LNCaP clone FGC (cell line): ENCODE measurements at regions not wholly inside any gene's neighbourhood (a gene's known extent, or its start where the extent isn't known, plus 50 kb on each side); places are given as distances from the start of the nearest gene placed in this dataset.

Experiments
- DNase-seq: peaks from one replicate; pipeline ENCODE4 v3.0.0-alpha.2; 2011; ENCODE audit warnings: low read depth
- H3K4me3 ChIP-seq: 2 replicates; pipeline ENCODE4 v1.5.1; 2011; ENCODE audit warnings: mild to moderate bottlenecking, low read depth, low read length, control low read depth
- CTCF ChIP-seq: IDR thresholded peaks from 2 replicates; pipeline ENCODE4 v1.5.1; 2012; ENCODE audit warnings: mild to moderate bottlenecking; ENCODE audit not compliant: control insufficient read depth, insufficient read depth; ENCODE audit errors: extremely low read depth

GRCh38 chr6:110529355-110529754, 52.9 kb upstream of the SLC22A16 start:
- DNase-seq, result no peak
- no peak overlapping the region for H3K4me3 ChIP-seq
- TF ChIP-seq CTCF, result no peak

GRCh38 chr6:110528930-110529325, 52.5 kb upstream of the SLC22A16 start:
- H3K4me3 ChIP-seq, result no peak overlapping the region
- DNase-seq, result no peak
- no peak for TF ChIP-seq CTCF

- H3K4me3 ChIP-seq, result no peak overlapping the region
Observed at GRCh38 chr6:110528101-110528929, 51.9 kb upstream of the SLC22A16 start.

GRCh38 chr6:110527516-110527915, 51.1 kb upstream of the SLC22A16 start:
- no peak for DNase-seq
- TF ChIP-seq CTCF, result no peak
- H3K4me3 ChIP-seq, result no peak overlapping the region

More at GRCh38 chr6:110528101-110528929, 51.9 kb upstream of the SLC22A16 start:
- peak; percentile 95 for DNase-seq
- peak; percentile 76 for TF ChIP-seq CTCF

- no peak for DNase-seq
- H3K4me3 ChIP-seq, result no peak overlapping the region
- no peak for TF ChIP-seq CTCF
Observed at GRCh38 chr6:110526726-110527125, 50.3 kb upstream of the SLC22A16 start.
